OCI-LY1 (cell line): ENCODE measurements at regions not wholly inside any gene's neighbourhood (a gene's known extent, or its start where the extent isn't known, plus 50 kb on each side); places are given as distances from the start of the nearest gene placed in this dataset.

ENCODE experiments used
- H2AFZ ChIP-seq: fragments of 200-600 bp; sonication (generic), shearing (Covaris generic); 2 replicates; pipeline ENCODE4 v1.6.0; 2014; ENCODE audit warnings: antibody characterized with exemption, mild to moderate bottlenecking, low read length
- H3F3A ChIP-seq: fragments of 200-600 bp; sonication (generic), shearing (Covaris generic); 2 replicates; pipeline ENCODE4 v1.6.0; 2014; ENCODE audit warnings: mild to moderate bottlenecking, antibody characterized with exemption, low read length, moderate library complexity; ENCODE audit not compliant: insufficient read depth
- H3K27ac ChIP-seq: fragments of 200-600 bp; sonication (generic); 2 replicates; pipeline ENCODE4 v1.5.1; 2014; ENCODE audit warnings: low read length, mixed run types, mild to moderate bottlenecking, low read depth; ENCODE audit not compliant: poor library complexity, severe bottlenecking
- H3K27me3 ChIP-seq: fragments of 200-600 bp; sonication (generic); 2 replicates; pipeline ENCODE4 v1.6.0; 2014; ENCODE audit warnings: antibody characterized with exemption, mild to moderate bottlenecking, low read length, moderate library complexity; ENCODE audit not compliant: insufficient read depth
- H3K36me3 ChIP-seq: fragments of 200-600 bp; sonication (generic); 2 replicates; pipeline ENCODE4 v1.6.1; 2014; ENCODE audit warnings: mild to moderate bottlenecking, antibody characterized with exemption, low read length, moderate library complexity, mixed read lengths; ENCODE audit not compliant: insufficient read depth
- H3K4me1 ChIP-seq: fragments of 200-600 bp; sonication (generic); 2 replicates; pipeline ENCODE4 v1.5.1; 2014; ENCODE audit warnings: mild to moderate bottlenecking, low read length, moderate library complexity; ENCODE audit not compliant: insufficient read depth, severe bottlenecking
- H3K4me2 ChIP-seq: fragments of 200-600 bp; sonication (generic), shearing (Covaris generic); 2 replicates; pipeline ENCODE4 v1.6.1; 2014; ENCODE audit warnings: low read length
- H3K4me3 ChIP-seq: fragments of 200-600 bp; sonication (generic); 2 replicates; pipeline ENCODE4 v1.5.1; 2014; ENCODE audit warnings: low read length, low read depth, mild to moderate bottlenecking, mixed read lengths; ENCODE audit not compliant: poor library complexity, severe bottlenecking
- H3K79me2 ChIP-seq: fragments of 200-600 bp; shearing (Covaris generic); 2 replicates; pipeline ENCODE4 v1.6.1; 2016; ENCODE audit warnings: mixed run types, low read length, mixed read lengths; ENCODE audit not compliant: insufficient read depth
- H3K9ac ChIP-seq: fragments of 200-600 bp; sonication (generic), shearing (Covaris generic); 2 replicates; pipeline ENCODE4 v1.6.1; 2014; ENCODE audit warnings: mild to moderate bottlenecking, low read length, mixed read lengths
- H3K9me2 ChIP-seq: fragments of 200-600 bp; sonication (generic), shearing (Covaris generic); 2 replicates; pipeline ENCODE4 v1.6.1; 2014; ENCODE audit warnings: low read depth, mild to moderate bottlenecking, low read length, mixed read lengths
- H3K9me3 ChIP-seq: fragments of 200-600 bp; shearing (Covaris generic); 2 replicates; pipeline ENCODE4 v1.6.1; 2014; ENCODE audit warnings: low read length, mixed read lengths
- H4K20me1 ChIP-seq: fragments of 200-600 bp; sonication (generic), shearing (Covaris generic); 2 replicates; pipeline ENCODE4 v1.6.0; 2016; ENCODE audit warnings: mild to moderate bottlenecking, low read length; ENCODE audit not compliant: insufficient read depth
- CTCF ChIP-seq: fragments of 200-600 bp; sonication (generic), shearing (Covaris generic); IDR thresholded peaks from 2 replicates; pipeline ENCODE4 v1.5.1; 2017; ENCODE audit warnings: mild to moderate bottlenecking, antibody characterized with exemption, low read length, moderate library complexity, mixed read lengths
- EZH2 ChIP-seq: fragments of 200-600 bp; sonication (generic), shearing (Covaris generic); IDR thresholded peaks from 2 replicates; pipeline ENCODE4 v1.8.0; 2017; ENCODE audit warnings: borderline replicate concordance, mixed run types, mild to moderate bottlenecking, antibody characterized with exemption, low read length, moderate library complexity, mixed read lengths

- H2AFZ ChIP-seq: no peak overlapping the region
- no peak overlapping the region for H3K4me3 ChIP-seq
- no peak overlapping the region for H3K9ac ChIP-seq
- no peaks in the 10 kb centered on the region for H3F3A ChIP-seq
- no peaks in the 10 kb centered on the region for H3K36me3 ChIP-seq
- no peaks in the 10 kb centered on the region for H3K79me2 ChIP-seq
- no peak overlapping the region for H3K4me2 ChIP-seq
- H3K9me2 ChIP-seq: no peaks in the 10 kb centered on the region
- no peaks in the 10 kb centered on the region for H3K4me1 ChIP-seq
- no peak for TF ChIP-seq EZH2
- no peak for TF ChIP-seq CTCF
- H3K27ac ChIP-seq: no peak overlapping the region
- H3K9me3 ChIP-seq: no peaks in the 10 kb centered on the region
- no peaks in the 10 kb centered on the region for H4K20me1 ChIP-seq
- no peaks in the 10 kb centered on the region for H3K27me3 ChIP-seq
Measured at GRCh38 chr7:96774358-96774757, 64.7 kb upstream of the SEM1 start.

GRCh38 chr7:96775046-96775445 lies 65.4 kb upstream of the SEM1 start:
- no peak overlapping the region for H2AFZ ChIP-seq
- no peak overlapping the region for H3K4me3 ChIP-seq
- H3K27ac ChIP-seq: no peak overlapping the region
- no peaks in the 10 kb centered on the region for H3K9me2 ChIP-seq
- H3K4me2 ChIP-seq: no peak overlapping the region
- H3K4me1 ChIP-seq: no peaks in the 10 kb centered on the region
- H3K79me2 ChIP-seq: no peaks in the 10 kb centered on the region
- H4K20me1 ChIP-seq: no peaks in the 10 kb centered on the region
- H3K27me3 ChIP-seq: no peaks in the 10 kb centered on the region
- H3F3A ChIP-seq: no peaks in the 10 kb centered on the region
- TF ChIP-seq CTCF (no peak), EZH2 (no peak)
- H3K9ac ChIP-seq: no peak overlapping the region
- H3K36me3 ChIP-seq: no peaks in the 10 kb centered on the region
- H3K9me3 ChIP-seq: no peaks in the 10 kb centered on the region

DNA sequence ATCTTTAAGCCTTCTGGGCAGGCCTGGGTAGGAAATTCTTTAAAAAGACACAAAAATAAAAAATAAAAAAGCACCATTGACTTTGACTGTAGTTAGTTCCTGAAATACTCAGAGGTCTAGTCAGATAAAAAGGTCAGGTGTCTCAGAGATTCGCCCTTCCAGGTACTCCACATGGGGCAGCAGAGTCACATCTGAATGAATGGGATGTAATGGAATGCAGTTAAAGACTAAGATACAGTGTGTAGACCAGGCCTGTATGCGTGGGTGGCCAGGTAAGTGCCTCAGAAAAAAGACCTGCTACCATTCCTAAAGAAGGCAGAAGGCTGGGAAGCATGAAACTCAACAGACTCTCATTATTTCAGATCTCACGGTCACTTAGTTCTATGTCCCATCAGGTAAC lies 68.6 kb upstream of the SEM1 start:
- Histone ChIP-seq H3K4me1 (no peaks in the 10 kb centered on the region), H3K9me2 (no peaks in the 10 kb centered on the region), H3K9ac (no peak overlapping the region), H2AFZ (no peak overlapping the region), H3K4me2 (no peak overlapping the region), H3K36me3 (no peaks in the 10 kb centered on the region), H3K79me2 (no peaks in the 10 kb centered on the region), H4K20me1 (no peaks in the 10 kb centered on the region), H3K9me3 (no peaks in the 10 kb centered on the region), H3K4me3 (no peak overlapping the region), H3F3A (no peaks in the 10 kb centered on the region), H3K27me3 (no peaks in the 10 kb centered on the region), H3K27ac (no peak overlapping the region)
- TF ChIP-seq EZH2 (no peak), CTCF (peak; percentile 31; the same call in 1 of the 2 replicates)
